Fibroblast of lung (primary cell): ENCODE measurements at regions not wholly inside any gene's neighbourhood (a gene's known extent, or its start where the extent isn't known, plus 50 kb on each side); places are given as distances from the start of the nearest gene placed in this dataset.

Experiments used
- DNase-seq, 2 donors: peaks; one replicate each; pipeline versions ENCODE4 v3.0.0 to v3.0.0-alpha.2; 2010; ENCODE audit warnings: low read depth in 2 of 2
- H2AFZ ChIP-seq: 2 replicates; pipeline ENCODE4 v1.5.1; 2012; ENCODE audit warnings: low read length, control low read depth, inconsistent platforms
- H3K27ac ChIP-seq: 2 replicates; pipeline ENCODE4 v1.5.1; 2011; ENCODE audit warnings: low read length, control low read depth; ENCODE audit not compliant: insufficient read depth
- H3K27me3 ChIP-seq: 2 replicates; pipeline ENCODE4 v1.5.1; 2011; ENCODE audit warnings: mild to moderate bottlenecking, low read length; ENCODE audit not compliant: control insufficient read depth, insufficient read depth
- H3K36me3 ChIP-seq: 2 replicates; pipeline ENCODE4 v1.5.1; 2011; ENCODE audit warnings: low read length; ENCODE audit not compliant: control insufficient read depth, insufficient read depth
- H3K4me1 ChIP-seq: 2 replicates; pipeline ENCODE4 v1.5.1; 2011; ENCODE audit warnings: low read length; ENCODE audit not compliant: control insufficient read depth, insufficient read depth; ENCODE audit errors: extremely low read depth
- H3K4me2 ChIP-seq: 2 replicates; pipeline ENCODE4 v1.5.1; 2011; ENCODE audit warnings: low read length, control low read depth; ENCODE audit not compliant: insufficient read depth; ENCODE audit errors: extremely low read depth
- H3K4me3 ChIP-seq, 4 experiments: fragments of 200-600 bp in 1 of 4; sonication (generic) in 1 of 4; replicated peaks in 1 of 4; 2 replicates each; pipeline ENCODE4 v1.5.1; 2011 to 2016; ENCODE audit warnings: low read length in 4 of 4, low read depth in 3 of 4, mild to moderate bottlenecking in 3 of 4, control low read depth in 2 of 4, inconsistent platforms in 1 of 4, mixed read lengths in 1 of 4; ENCODE audit not compliant: insufficient read depth in 1 of 4; ENCODE audit errors: control extremely low read depth in 1 of 4
- H3K79me2 ChIP-seq: 2 replicates; pipeline ENCODE4 v1.5.1; 2012; ENCODE audit warnings: mild to moderate bottlenecking, low read length, inconsistent platforms; ENCODE audit not compliant: control insufficient read depth, insufficient read depth
- H3K9ac ChIP-seq: 2 replicates; pipeline ENCODE4 v1.5.1; 2011; ENCODE audit warnings: mild to moderate bottlenecking, low read length, control low read depth; ENCODE audit not compliant: insufficient read depth
- H3K9me3 ChIP-seq: 2 replicates; pipeline ENCODE4 v1.5.1; 2012; ENCODE audit warnings: low read depth, low read length; ENCODE audit not compliant: control insufficient read depth, insufficient read depth
- H4K20me1 ChIP-seq: 2 replicates; pipeline ENCODE4 v1.5.1; 2011; ENCODE audit warnings: low read length; ENCODE audit not compliant: control insufficient read depth, insufficient read depth; ENCODE audit errors: extremely low read depth
- CTCF ChIP-seq, 2 donors: IDR thresholded peaks in 1 of 2; conservative IDR thresholded peaks in 1 of 2; 1 replicate in 1 of 2; 2 replicates in 1 of 2; pipeline ENCODE4 v1.5.1; 2011 to 2012; ENCODE audit warnings: low read length in 2 of 2, control low read depth in 1 of 2, inconsistent platforms in 1 of 2, low read depth in 1 of 2, mild to moderate bottlenecking in 1 of 2
- EZH2 ChIP-seq: IDR thresholded peaks from 2 replicates; pipeline ENCODE4 v1.5.1; 2012; ENCODE audit warnings: low read length, control low read depth, mild to moderate bottlenecking; ENCODE audit errors: missing control alignments

- H2AFZ ChIP-seq, result no peak overlapping the region
- H3K27me3 ChIP-seq, result no peaks in the 10 kb centered on the region
- no peak overlapping the region for H3K27ac ChIP-seq
- no peaks in the 10 kb centered on the region for H3K4me1 ChIP-seq
- no peaks in the 10 kb centered on the region for H4K20me1 ChIP-seq
- H3K9me3 ChIP-seq, result no peaks in the 10 kb centered on the region
- DNase-seq, result no peak
- no peak overlapping the region for H3K9ac ChIP-seq
- H3K4me3 ChIP-seq, result no peak overlapping the region
- H3K4me2 ChIP-seq, result no peak overlapping the region
- H3K36me3 ChIP-seq, result no peaks in the 10 kb centered on the region
- H3K79me2 ChIP-seq, result no peaks in the 10 kb centered on the region
- TF ChIP-seq CTCF (conservative IDR thresholded peaks at IDR 0.05 in 1 of 2, IDR thresholded peaks at IDR 0.05 in 1 of 2; ENCODE audit: low read depth in 1 of 2, low read length in 2 of 2) (no peak), EZH2 (no peak)
These were observed 501.1 kb downstream of the VRK1 start for GRCh38 chr14:97298331-97298730.

GRCh38 chr14:97298736-97299135 lies 501.6 kb downstream of the VRK1 start:
- Histone ChIP-seq H3K9ac (no peak overlapping the region), H3K79me2 (no peaks in the 10 kb centered on the region), H2AFZ (no peak overlapping the region), H3K4me2 (no peak overlapping the region), H4K20me1 (no peaks in the 10 kb centered on the region), H3K27ac (no peak overlapping the region), H3K9me3 (no peaks in the 10 kb centered on the region), H3K4me3 (no peak overlapping the region), H3K4me1 (no peaks in the 10 kb centered on the region), H3K27me3 (no peaks in the 10 kb centered on the region), H3K36me3 (no peaks in the 10 kb centered on the region)
- no peak for DNase-seq
- TF ChIP-seq CTCF (conservative IDR thresholded peaks at IDR 0.05 in 1 of 2, IDR thresholded peaks at IDR 0.05 in 1 of 2; ENCODE audit: low read depth in 1 of 2, low read length in 2 of 2) (no peak), EZH2 (no peak)

- Histone ChIP-seq H3K36me3 (no peaks in the 10 kb centered on the region), H3K79me2 (no peaks in the 10 kb centered on the region), H3K9me3 (no peaks in the 10 kb centered on the region), H3K4me3 (no peak overlapping the region), H3K27ac (no peak overlapping the region), H4K20me1 (no peaks in the 10 kb centered on the region), H3K4me1 (no peaks in the 10 kb centered on the region), H3K4me2 (no peak overlapping the region), H3K9ac (no peak overlapping the region), H2AFZ (no peak overlapping the region), H3K27me3 (no peaks in the 10 kb centered on the region)
- no peak for DNase-seq
- no peak for TF ChIP-seq EZH2
- TF ChIP-seq CTCF (conservative IDR thresholded peaks at IDR 0.05 in 1 of 2, IDR thresholded peaks at IDR 0.05 in 1 of 2; ENCODE audit: low read depth in 1 of 2, low read length in 2 of 2), result no peak
These were observed 502.5 kb downstream of the VRK1 start for GRCh38 chr14:97299661-97300060.
